Osteoblast (primary cell): ENCODE measurements at regions not wholly inside any gene's neighbourhood (a gene's known extent, or its start where the extent isn't known, plus 50 kb on each side); places are given as distances from the start of the nearest gene placed in this dataset.

Experiments
- DNase-seq: peaks from one replicate; pipeline ENCODE4 v3.0.0; 2011; ENCODE audit warnings: low spot score, mixed read lengths; ENCODE audit not compliant: insufficient read length; ENCODE audit errors: missing footprints
- H2AFZ ChIP-seq: 2 replicates; pipeline ENCODE4 v1.6.0; 2011; ENCODE audit warnings: mild to moderate bottlenecking, low read length
- H3K27ac ChIP-seq: 2 replicates; pipeline ENCODE4 v1.5.1; 2011; ENCODE audit warnings: mild to moderate bottlenecking, low read depth, low read length, moderate library complexity
- H3K27me3 ChIP-seq: 2 replicates; pipeline ENCODE4 v1.6.0; 2012; ENCODE audit warnings: mild to moderate bottlenecking, control low read depth, inconsistent platforms, low read length, moderate library complexity; ENCODE audit not compliant: insufficient read depth
- H3K36me3 ChIP-seq: 2 replicates; pipeline ENCODE4 v1.5.1; 2011; ENCODE audit warnings: mild to moderate bottlenecking, low read length, control low read depth, moderate library complexity; ENCODE audit not compliant: insufficient read depth
- H3K4me1 ChIP-seq: 2 replicates; pipeline ENCODE4 v1.5.1; 2011; ENCODE audit warnings: mild to moderate bottlenecking, low read length, control low read depth, moderate library complexity; ENCODE audit not compliant: insufficient read depth
- H3K4me2 ChIP-seq: 2 replicates; pipeline ENCODE4 v1.6.0; 2011; ENCODE audit warnings: mild to moderate bottlenecking, low read length; ENCODE audit not compliant: insufficient read depth
- H3K4me3 ChIP-seq: fragments of 200-600 bp; sonication (generic); 3 replicates; pipeline ENCODE4 v1.5.1; 2012; ENCODE audit warnings: mild to moderate bottlenecking, low read length, inconsistent platforms; ENCODE audit not compliant: insufficient read depth
- H3K79me2 ChIP-seq: 2 replicates; pipeline ENCODE4 v1.6.0; 2012; ENCODE audit warnings: mild to moderate bottlenecking, low read length, control low read depth, inconsistent platforms; ENCODE audit not compliant: insufficient read depth
- H3K9me3 ChIP-seq: 2 replicates; pipeline ENCODE4 v1.5.1; 2011; ENCODE audit warnings: low read depth, low read length, control low read depth
- H4K20me1 ChIP-seq: 2 replicates; pipeline ENCODE4 v1.6.0; 2012; ENCODE audit warnings: mild to moderate bottlenecking, low read length, control low read depth; ENCODE audit not compliant: insufficient read depth
- CTCF ChIP-seq: IDR thresholded peaks from 2 replicates; pipeline ENCODE4 v1.5.1; 2011; ENCODE audit warnings: mild to moderate bottlenecking, low read depth, low read length, moderate library complexity; ENCODE audit errors: extremely low read depth

DNA sequence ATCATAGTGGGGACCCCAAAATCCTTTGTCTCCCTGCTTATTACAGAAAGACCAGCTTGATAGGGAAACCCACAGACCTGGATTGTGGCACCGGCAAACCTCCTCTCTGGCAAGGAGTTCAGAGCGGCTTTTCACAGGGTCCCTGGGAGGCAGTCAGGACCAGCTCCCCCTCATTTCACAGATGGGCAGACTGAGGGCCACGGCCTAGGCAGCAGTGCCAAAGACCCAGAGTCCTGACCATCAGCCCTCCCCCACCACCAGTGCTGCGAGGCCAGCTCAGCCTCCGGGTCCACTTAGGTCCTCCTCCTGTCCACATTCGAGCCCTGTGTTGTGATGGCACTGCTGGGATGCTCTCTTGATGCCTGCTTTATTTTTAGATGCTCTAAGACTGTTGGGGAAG lies 57.2 kb downstream of the CAMK2N1 start:
- no peak overlapping the region for H2AFZ ChIP-seq
- H3K27ac ChIP-seq = no peak overlapping the region
- H4K20me1 ChIP-seq = no peaks in the 10 kb centered on the region
- peaks cover 12% of the 10 kb centered on the region for H3K4me1 ChIP-seq
- H3K79me2 ChIP-seq = no peaks in the 10 kb centered on the region
- H3K4me2 ChIP-seq = no peak overlapping the region
- peaks cover 2% of the 10 kb centered on the region for H3K9me3 ChIP-seq
- H3K36me3 ChIP-seq = no peaks in the 10 kb centered on the region
- no peak for DNase-seq
- H3K27me3 ChIP-seq = peaks cover 7% of the 10 kb centered on the region
- H3K4me3 ChIP-seq = no peak overlapping the region
- no peak for TF ChIP-seq CTCF

GRCh38 chr1:20426923-20427322 lies 59.1 kb downstream of the CAMK2N1 start:
- no peak for TF ChIP-seq CTCF
- H4K20me1 ChIP-seq = no peaks in the 10 kb centered on the region
- DNase-seq = peak; percentile 92

DNA sequence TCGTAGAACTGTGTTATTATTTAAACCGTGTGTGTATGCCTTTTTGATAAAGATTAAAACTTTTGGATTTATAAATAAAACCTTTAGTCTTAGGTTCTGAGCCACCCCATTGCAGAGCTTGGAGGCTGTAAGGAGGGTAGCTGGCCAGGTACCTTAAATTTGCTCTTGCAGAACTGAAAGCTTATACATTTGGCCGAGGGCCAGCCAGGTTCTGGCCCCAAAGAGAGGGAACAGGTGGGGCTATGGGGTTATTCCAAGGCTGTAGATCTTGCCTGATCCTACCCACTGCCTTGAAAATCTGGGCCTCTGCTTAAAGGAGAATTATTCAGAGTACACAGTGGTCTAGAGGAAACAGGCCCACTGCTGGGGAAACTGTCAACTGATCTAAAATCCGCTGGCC lies 59.6 kb downstream of the CAMK2N1 start:
- Histone ChIP-seq H3K27ac (peak overlapping the region; percentile 62), H2AFZ (no peak overlapping the region), H3K79me2 (no peaks in the 10 kb centered on the region), H3K27me3 (peaks cover 10% of the 10 kb centered on the region), H3K4me2 (peak overlapping the region; percentile 47), H4K20me1 (no peaks in the 10 kb centered on the region), H3K9me3 (peaks cover 15% of the 10 kb centered on the region), H3K4me1 (peaks cover 12% of the 10 kb centered on the region), H3K36me3 (no peaks in the 10 kb centered on the region), H3K4me3 (no peak overlapping the region)
- no peak for TF ChIP-seq CTCF
- no peak for DNase-seq

More at GRCh38 chr1:20426923-20427322, 59.1 kb downstream of the CAMK2N1 start:
- H3K4me1 ChIP-seq = peaks cover 12% of the 10 kb centered on the region
- peak overlapping the region; percentile 47 for H3K4me2 ChIP-seq
- H2AFZ ChIP-seq = peak overlapping the region; percentile 33
- H3K79me2 ChIP-seq = no peaks in the 10 kb centered on the region
- peaks cover 9% of the 10 kb centered on the region for H3K27me3 ChIP-seq
- H3K36me3 ChIP-seq = no peaks in the 10 kb centered on the region
- H3K9me3 ChIP-seq = peaks cover 12% of the 10 kb centered on the region
- H3K4me3 ChIP-seq = no peak overlapping the region
- peak overlapping the region; percentile 62 for H3K27ac ChIP-seq

GRCh38 chr1:20425622-20426021 lies 60.4 kb downstream of the CAMK2N1 start:
- H3K79me2 ChIP-seq = no peaks in the 10 kb centered on the region
- peaks cover 14% of the 10 kb centered on the region for H3K27me3 ChIP-seq
- no peaks in the 10 kb centered on the region for H3K36me3 ChIP-seq
- no peaks in the 10 kb centered on the region for H4K20me1 ChIP-seq
- H2AFZ ChIP-seq = no peak overlapping the region
- no peak for TF ChIP-seq CTCF
- peaks cover 12% of the 10 kb centered on the region for H3K4me1 ChIP-seq
- H3K9me3 ChIP-seq = peaks cover 17% of the 10 kb centered on the region
- H3K4me3 ChIP-seq = no peak overlapping the region
- no peak overlapping the region for H3K4me2 ChIP-seq
- no peak overlapping the region for H3K27ac ChIP-seq
- no peak for DNase-seq
